HG03558 (cell line): ENCODE measurements at regions not wholly inside any gene's neighbourhood (a gene's known extent, or its start where the extent isn't known, plus 50 kb on each side); places are given as distances from the start of the nearest gene placed in this dataset.

ENCODE experiments used
- ATAC-seq: cut with Tn5 transposase; IDR thresholded peaks from one replicate; pipeline ENCODE4 v1.9.1; 2021; ENCODE audit warnings: moderate number of reproducible peaks; ENCODE audit not compliant: unreplicated experiment; ENCODE audit errors: extremely low read depth

GRCh38 chr2:14684516-14684915 lies 52.0 kb downstream of the LRATD1 start:
- ATAC-seq: no peak

GRCh38 chr2:14690926-14691325 lies 58.4 kb downstream of the LRATD1 start:
- no peak for ATAC-seq

GRCh38 chr2:14693874-14694273 lies 61.4 kb downstream of the LRATD1 start:
- ATAC-seq: no peak

- ATAC-seq: no peak
Observed at GRCh38 chr2:14700753-14701152, 68.2 kb downstream of the LRATD1 start.

GRCh38 chr2:14702258-14702657 lies 69.7 kb downstream of the LRATD1 start:
- ATAC-seq: no peak

- ATAC-seq: no peak
Observed at GRCh38 chr2:14706201-14706600, 73.7 kb downstream of the LRATD1 start.

- ATAC-seq: no peak
Observed at GRCh38 chr2:14712111-14712510, 79.6 kb downstream of the LRATD1 start.

- no peak for ATAC-seq
Observed at GRCh38 chr2:14713248-14713647, 80.7 kb downstream of the LRATD1 start.

- ATAC-seq: no peak
Observed at GRCh38 chr2:14715600-14715999, 83.1 kb downstream of the LRATD1 start.

- no peak for ATAC-seq
Observed at GRCh38 chr2:14716319-14716718, 83.8 kb downstream of the LRATD1 start.

- ATAC-seq: no peak
Observed at GRCh38 chr2:14717131-14717530, 84.6 kb downstream of the LRATD1 start.

- no peak for ATAC-seq
Observed at GRCh38 chr2:14720319-14720718, 87.8 kb downstream of the LRATD1 start.

GRCh38 chr2:14720739-14721138 lies 88.2 kb downstream of the LRATD1 start:
- no peak for ATAC-seq

- no peak for ATAC-seq
Observed at GRCh38 chr2:14722904-14723570, 90.5 kb downstream of the LRATD1 start.

- no peak for ATAC-seq
Observed at GRCh38 chr2:14723684-14724083, 91.2 kb downstream of the LRATD1 start.

- no peak for ATAC-seq
Observed at GRCh38 chr2:14735696-14736095, 103.2 kb downstream of the LRATD1 start.

- ATAC-seq: no peak
Observed at GRCh38 chr2:14737201-14737600, 104.7 kb downstream of the LRATD1 start.

GRCh38 chr2:14743861-14744260 lies 111.3 kb downstream of the LRATD1 start:
- no peak for ATAC-seq

- ATAC-seq: no peak
Observed at GRCh38 chr2:14745288-14746076, 113.0 kb downstream of the LRATD1 start.

- no peak for ATAC-seq
Observed at GRCh38 chr2:14746133-14746532, 113.6 kb downstream of the LRATD1 start.

GRCh38 chr2:14747447-14747846 lies 114.9 kb downstream of the LRATD1 start:
- ATAC-seq: no peak

- ATAC-seq: no peak
Observed at GRCh38 chr2:14749884-14750283, 117.4 kb downstream of the LRATD1 start.
